Keratinocyte (primary cell): ENCODE measurements at regions not wholly inside any gene's neighbourhood (a gene's known extent, or its start where the extent isn't known, plus 50 kb on each side); places are given as distances from the start of the nearest gene placed in this dataset.

Experiments
- DNase-seq: peaks from one replicate; pipeline ENCODE4 v3.0.0-alpha.2; 2011; ENCODE audit warnings: low read depth, missing footprints, low spot score
- FAIRE-seq: peaks from 2 replicates; lab custom pipeline; 2011; peaks lifted over from hg19 to GRCh38; lab: Jason Lieb, UNC
- H2AFZ ChIP-seq: 2 replicates; pipeline ENCODE4 v1.6.0; 2012; ENCODE audit warnings: low read length, control low read depth, inconsistent platforms; ENCODE audit not compliant: control insufficient read depth
- H3K27ac ChIP-seq: 2 replicates; pipeline ENCODE4 v1.5.1; 2011; ENCODE audit warnings: low read length; ENCODE audit not compliant: control insufficient read depth, insufficient read depth
- H3K27me3 ChIP-seq: 3 replicates; pipeline ENCODE4 v1.6.0; 2011; ENCODE audit warnings: low read length; ENCODE audit not compliant: control insufficient read depth, insufficient read depth; ENCODE audit errors: extremely low read depth
- H3K36me3 ChIP-seq, 2 experiments: 2 replicates in 1 of 2; 3 replicates in 1 of 2; pipeline ENCODE4 v1.5.1; 2011; ENCODE audit warnings: low read length in 2 of 2, mild to moderate bottlenecking in 1 of 2; ENCODE audit not compliant: control insufficient read depth in 2 of 2, insufficient read depth in 2 of 2; ENCODE audit errors: extremely low read depth in 1 of 2
- H3K4me1 ChIP-seq: 3 replicates; pipeline ENCODE4 v1.5.1; 2011; ENCODE audit warnings: low read length; ENCODE audit not compliant: control insufficient read depth, insufficient read depth; ENCODE audit errors: extremely low read depth
- H3K4me2 ChIP-seq: 3 replicates; pipeline ENCODE4 v1.6.0; 2011; ENCODE audit warnings: low read depth, low read length; ENCODE audit not compliant: control insufficient read depth, insufficient read depth; ENCODE audit errors: extremely low read depth
- H3K4me3 ChIP-seq, 3 experiments: fragments of 200-600 bp in 1 of 3; sonication (generic) in 1 of 3; 2 replicates in 2 of 3; 3 replicates in 1 of 3; pipeline ENCODE4 v1.5.1; 2011 to 2016; ENCODE audit warnings: low read length in 3 of 3, mild to moderate bottlenecking in 3 of 3, control low read depth in 2 of 3, inconsistent platforms in 1 of 3, low read depth in 1 of 3, mixed read lengths in 1 of 3, mixed run types in 1 of 3, moderate library complexity in 1 of 3; ENCODE audit not compliant: control insufficient read depth in 2 of 3, insufficient read depth in 2 of 3; ENCODE audit errors: extremely low read depth in 1 of 3
- H3K79me2 ChIP-seq: 2 replicates; pipeline ENCODE4 v1.6.0; 2012; ENCODE audit warnings: low read length; ENCODE audit not compliant: control insufficient read depth, insufficient read depth
- H3K9ac ChIP-seq: 3 replicates; pipeline ENCODE4 v1.6.0; 2011; ENCODE audit warnings: low read length; ENCODE audit not compliant: control insufficient read depth, insufficient read depth; ENCODE audit errors: extremely low read depth
- H3K9me1 ChIP-seq: 3 replicates; pipeline ENCODE4 v1.6.0; 2011; ENCODE audit warnings: low read length; ENCODE audit not compliant: control insufficient read depth, insufficient read depth; ENCODE audit errors: extremely low read depth
- H3K9me3 ChIP-seq: 2 replicates; pipeline ENCODE4 v1.5.1; 2012; ENCODE audit warnings: low read depth, low read length; ENCODE audit not compliant: control insufficient read depth
- H4K20me1 ChIP-seq: 3 replicates; pipeline ENCODE4 v1.6.0; 2011; ENCODE audit warnings: low read length; ENCODE audit not compliant: control insufficient read depth, insufficient read depth; ENCODE audit errors: extremely low read depth
- EZH2 ChIP-seq: IDR thresholded peaks from one replicate; pipeline ENCODE4 v1.6.1; 2012; ENCODE audit warnings: inconsistent platforms, mild to moderate bottlenecking, low read length, moderate library complexity
- dilution Hi-C: fragments of 300-500 bp; cut with MboI; formaldehyde crosslinking; loops from one replicate; pipeline ENCODE4 v1.7.0; 2020; ENCODE audit warnings: low sequenced_read_pairs; ENCODE audit not compliant: extremely low pct_ligation_motif_present
- TF ChIP-seq, protein P1 (sequence below), 3 experiments: IDR thresholded peaks in 1 of 3; conservative IDR thresholded peaks in 1 of 3; optimal IDR thresholded peaks in 1 of 3; 2 replicates in 2 of 3; 3 replicates in 1 of 3; pipeline versions ENCODE3 to v1.5.1; 2011; ENCODE audit warnings: low read length in 3 of 3, mild to moderate bottlenecking in 3 of 3, moderate library complexity in 2 of 3, control low read depth in 1 of 3, inconsistent platforms in 1 of 3; ENCODE audit not compliant: insufficient read depth in 2 of 3; ENCODE audit errors: extremely low read depth in 1 of 3

DNA sequence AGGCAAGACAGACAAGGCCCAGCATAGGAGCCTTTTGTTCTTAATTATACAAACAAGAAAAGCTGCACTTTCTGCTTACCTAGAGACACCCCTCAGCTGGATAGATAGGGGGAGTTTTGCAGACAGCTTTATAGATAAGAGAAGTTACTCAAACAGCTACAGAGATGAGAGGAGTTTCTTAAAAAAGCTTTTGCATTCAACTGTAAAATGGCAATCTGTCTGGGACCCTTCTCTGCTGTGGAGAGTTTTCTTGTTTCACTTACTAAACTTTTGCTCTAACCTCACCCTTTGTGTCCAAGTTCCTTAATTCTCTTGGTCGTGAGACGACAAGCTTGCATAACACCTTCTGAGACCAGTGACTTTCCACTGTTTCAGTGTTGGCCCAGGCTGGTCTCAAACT is 103.8 kb upstream of the CHORDC1 start:
- H4K20me1 ChIP-seq: no peaks in the 10 kb centered on the region

DNA sequence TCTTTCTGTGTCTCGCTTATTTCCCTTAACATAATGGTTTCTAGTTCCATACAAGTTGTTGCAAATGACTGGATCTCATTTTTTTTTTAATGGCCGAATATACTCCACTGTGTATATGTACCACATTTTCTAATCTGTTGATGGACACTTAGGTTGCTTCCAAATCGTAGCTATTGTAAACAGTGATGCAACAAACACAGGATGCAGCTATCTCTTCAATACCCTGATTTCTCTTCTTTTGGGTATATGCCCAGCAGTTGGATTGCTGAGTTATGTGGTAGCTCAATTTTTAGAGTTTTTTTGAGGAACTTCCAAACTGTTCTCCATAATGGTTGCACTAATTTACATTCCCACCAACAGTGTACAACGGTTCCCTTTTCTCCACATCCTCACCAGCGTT is 100.4 kb upstream of the CHORDC1 start:
- TF ChIP-seq EZH2: no peak
- TF ChIP-seq, protein P1, sequence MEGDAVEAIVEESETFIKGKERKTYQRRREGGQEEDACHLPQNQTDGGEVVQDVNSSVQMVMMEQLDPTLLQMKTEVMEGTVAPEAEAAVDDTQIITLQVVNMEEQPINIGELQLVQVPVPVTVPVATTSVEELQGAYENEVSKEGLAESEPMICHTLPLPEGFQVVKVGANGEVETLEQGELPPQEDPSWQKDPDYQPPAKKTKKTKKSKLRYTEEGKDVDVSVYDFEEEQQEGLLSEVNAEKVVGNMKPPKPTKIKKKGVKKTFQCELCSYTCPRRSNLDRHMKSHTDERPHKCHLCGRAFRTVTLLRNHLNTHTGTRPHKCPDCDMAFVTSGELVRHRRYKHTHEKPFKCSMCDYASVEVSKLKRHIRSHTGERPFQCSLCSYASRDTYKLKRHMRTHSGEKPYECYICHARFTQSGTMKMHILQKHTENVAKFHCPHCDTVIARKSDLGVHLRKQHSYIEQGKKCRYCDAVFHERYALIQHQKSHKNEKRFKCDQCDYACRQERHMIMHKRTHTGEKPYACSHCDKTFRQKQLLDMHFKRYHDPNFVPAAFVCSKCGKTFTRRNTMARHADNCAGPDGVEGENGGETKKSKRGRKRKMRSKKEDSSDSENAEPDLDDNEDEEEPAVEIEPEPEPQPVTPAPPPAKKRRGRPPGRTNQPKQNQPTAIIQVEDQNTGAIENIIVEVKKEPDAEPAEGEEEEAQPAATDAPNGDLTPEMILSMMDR (optimal IDR thresholded peaks at IDR 0.05 in 1 of 3, IDR thresholded peaks at IDR 0.05 in 1 of 3, conservative IDR thresholded peaks at IDR 0.05 in 1 of 3; ENCODE audit: extremely low read depth in 1 of 3, insufficient read depth in 2 of 3, low read length in 3 of 3): no peak
- H3K36me3 ChIP-seq: no peaks in the 10 kb centered on the region
- H3K79me2 ChIP-seq: no peaks in the 10 kb centered on the region
- no peak overlapping the region for H3K9ac ChIP-seq
- no peaks in the 10 kb centered on the region for H3K27me3 ChIP-seq
- no peaks in the 10 kb centered on the region for H3K4me1 ChIP-seq
- FAIRE-seq: no peak
- H3K27ac ChIP-seq: no peak overlapping the region
- no peak for DNase-seq
- H3K9me1 ChIP-seq: no peaks in the 10 kb centered on the region
- H3K4me3 ChIP-seq: no peak overlapping the region
- H4K20me1 ChIP-seq: no peaks in the 10 kb centered on the region
- no peak overlapping the region for H3K4me2 ChIP-seq
- H3K9me3 ChIP-seq: no peaks in the 10 kb centered on the region
- H2AFZ ChIP-seq: no peak overlapping the region
- dilution Hi-C loops: no loop called here

More for the DNA sequence above, 103.8 kb upstream of the CHORDC1 start:
- no peaks in the 10 kb centered on the region for H3K79me2 ChIP-seq
- TF ChIP-seq, protein P1 (optimal IDR thresholded peaks at IDR 0.05 in 1 of 3, IDR thresholded peaks at IDR 0.05 in 1 of 3, conservative IDR thresholded peaks at IDR 0.05 in 1 of 3; ENCODE audit: extremely low read depth in 1 of 3, insufficient read depth in 2 of 3, low read length in 3 of 3): no peak
- TF ChIP-seq EZH2: no peak
- dilution Hi-C loops: no loop called here
- no peaks in the 10 kb centered on the region for H3K9me3 ChIP-seq
- H3K27me3 ChIP-seq: no peaks in the 10 kb centered on the region
- H3K27ac ChIP-seq: no peak overlapping the region
- H3K36me3 ChIP-seq: no peaks in the 10 kb centered on the region
- DNase-seq: no peak
- H3K9ac ChIP-seq: no peak overlapping the region
- no peaks in the 10 kb centered on the region for H3K4me1 ChIP-seq
- H3K9me1 ChIP-seq: no peaks in the 10 kb centered on the region
- H2AFZ ChIP-seq: no peak overlapping the region
- FAIRE-seq: no peak
- H3K4me3 ChIP-seq: no peak overlapping the region
- no peak overlapping the region for H3K4me2 ChIP-seq
